Stimulated activated naive B cell treated with anti-CD40 and anti-IgM and Interleukin-4, amounts not matched to agents 10 μg/mL and 1 μg/mL and 100 μg/mL, for 72 hours (primary cell): ENCODE measurements at regions not wholly inside any gene's neighbourhood (a gene's known extent, or its start where the extent isn't known, plus 50 kb on each side); places are given as distances from the start of the nearest gene placed in this dataset.
"Not testable (repeated sequence)": the region's sequence is repeated elsewhere in the genome, so short reads cannot be mapped to it uniquely, and the experiment has no call there.

Source experiments
- ATAC-seq, 2 donors: fragments of 150-1000 bp; cut with Tn5 transposase; replicated peaks; 2 replicates each; pipeline ENCODE4 v1.10.0; 2021; ENCODE audit warnings: moderate library complexity in 1 of 2
- DNase-seq: peaks from one replicate; pipeline ENCODE4 v3.0.0; 2021
- H3K27ac Mint-ChIP-seq: one replicate; pipeline ENCODE4 v1.8.0; 2022; ENCODE audit warnings: mild to moderate bottlenecking, mixed read lengths
- H3K27me3 Mint-ChIP-seq, 2 donors: one replicate each; pipeline ENCODE4 v1.8.0; 2022; ENCODE audit warnings: mixed read lengths in 2 of 2
- H3K36me3 Mint-ChIP-seq, 2 donors: one replicate each; pipeline ENCODE4 v1.8.0; 2022; ENCODE audit warnings: mixed read lengths in 2 of 2, mild to moderate bottlenecking in 1 of 2
- H3K4me1 Mint-ChIP-seq, 2 donors: one replicate each; pipeline ENCODE4 v1.8.0; 2022; ENCODE audit warnings: mixed read lengths in 2 of 2, mild to moderate bottlenecking in 1 of 2
- H3K4me3 Mint-ChIP-seq, 2 donors: one replicate each; pipeline ENCODE4 v1.8.0; 2022; ENCODE audit warnings: mild to moderate bottlenecking in 2 of 2, mixed read lengths in 2 of 2, moderate library complexity in 1 of 2
- H3K9me3 Mint-ChIP-seq, 2 donors: one replicate each; pipeline ENCODE4 v1.8.0; 2022; ENCODE audit warnings: mixed read lengths in 2 of 2, mild to moderate bottlenecking in 1 of 2

GRCh38 chr7:16266470-16266869, 154.9 kb downstream of the CRPPA start:
- not testable (repeated sequence) for H3K36me3 Mint-ChIP-seq, H3K4me1 Mint-ChIP-seq, H3K27ac Mint-ChIP-seq, H3K9me3 Mint-ChIP-seq, DNase-seq, H3K4me3 Mint-ChIP-seq, ATAC-seq, H3K27me3 Mint-ChIP-seq

DNA sequence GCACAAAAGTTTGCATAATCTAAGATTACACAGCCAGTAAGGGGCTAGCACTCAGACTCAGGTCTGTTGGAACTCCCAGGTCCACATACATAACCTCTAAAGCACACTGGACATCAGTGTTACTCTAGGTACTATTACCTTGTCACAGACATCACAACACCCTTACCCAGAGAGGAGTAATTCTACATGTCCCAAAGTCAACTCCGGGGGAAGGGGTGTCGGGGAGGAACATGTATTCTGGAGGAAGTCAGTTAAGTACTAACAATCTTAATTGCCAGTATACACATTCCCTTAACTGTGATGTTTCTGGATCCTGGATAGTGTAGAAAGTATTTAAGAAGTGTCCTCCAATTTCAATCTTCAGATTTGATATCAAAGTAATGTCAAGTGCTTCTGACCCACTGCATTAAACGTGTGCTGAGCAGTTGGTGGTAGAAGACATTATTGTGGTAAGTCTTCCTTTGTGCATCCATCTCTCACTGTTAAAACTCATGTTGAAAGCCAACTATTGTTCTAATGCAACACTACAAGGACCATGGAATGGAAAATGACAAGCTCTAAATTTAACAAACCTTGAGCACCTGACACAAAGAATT, 155.4 kb downstream of the CRPPA start:
- Mint-ChIP-seq H3K36me3 (no peaks in the 10 kb centered on the region), H3K9me3 (no peaks in the 10 kb centered on the region), H3K27me3 (no peaks in the 10 kb centered on the region), H3K4me1 (no peaks in the 10 kb centered on the region), H3K4me3 (no peak overlapping the region), H3K27ac (no peak overlapping the region)
- no peak for ATAC-seq
- no peak for DNase-seq

GRCh38 chr7:16264823-16265804, 156.2 kb downstream of the CRPPA start:
- Mint-ChIP-seq H3K4me3 (no peak overlapping the region), H3K9me3 (no peaks in the 10 kb centered on the region), H3K27me3 (no peaks in the 10 kb centered on the region), H3K27ac (no peak overlapping the region), H3K4me1 (no peaks in the 10 kb centered on the region), H3K36me3 (no peaks in the 10 kb centered on the region)
- ATAC-seq: no peak
- no peak for DNase-seq

GRCh38 chr7:16264036-16264819, 157.1 kb downstream of the CRPPA start:
- no peak for DNase-seq
- Mint-ChIP-seq H3K4me3 (no peak overlapping the region), H3K27ac (no peak overlapping the region), H3K27me3 (no peaks in the 10 kb centered on the region), H3K4me1 (no peaks in the 10 kb centered on the region), H3K9me3 (no peaks in the 10 kb centered on the region), H3K36me3 (no peaks in the 10 kb centered on the region)
- no peak for ATAC-seq

DNA sequence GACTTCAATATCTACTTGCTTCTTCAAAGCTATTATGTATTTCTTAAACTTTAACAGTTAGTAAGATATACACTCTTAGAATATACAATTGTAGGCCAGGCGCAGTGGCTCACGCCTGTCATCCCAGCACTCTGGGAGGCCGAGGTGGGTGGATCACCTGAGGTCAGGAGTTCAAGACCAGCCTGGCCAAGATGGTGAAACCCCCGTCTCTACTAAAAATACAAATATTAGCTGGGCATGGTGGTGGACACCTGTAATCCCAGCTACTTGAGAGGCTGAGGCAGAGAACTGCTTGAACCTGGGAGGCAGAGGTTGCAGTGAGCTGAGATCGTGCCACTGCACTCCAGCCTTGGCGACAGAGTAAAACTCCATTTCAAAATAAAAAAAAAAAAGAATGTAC, 158.0 kb downstream of the CRPPA start:
- not testable (repeated sequence) for ATAC-seq, H3K27ac Mint-ChIP-seq, H3K36me3 Mint-ChIP-seq, H3K4me3 Mint-ChIP-seq, H3K27me3 Mint-ChIP-seq, H3K9me3 Mint-ChIP-seq, H3K4me1 Mint-ChIP-seq, DNase-seq

DNA sequence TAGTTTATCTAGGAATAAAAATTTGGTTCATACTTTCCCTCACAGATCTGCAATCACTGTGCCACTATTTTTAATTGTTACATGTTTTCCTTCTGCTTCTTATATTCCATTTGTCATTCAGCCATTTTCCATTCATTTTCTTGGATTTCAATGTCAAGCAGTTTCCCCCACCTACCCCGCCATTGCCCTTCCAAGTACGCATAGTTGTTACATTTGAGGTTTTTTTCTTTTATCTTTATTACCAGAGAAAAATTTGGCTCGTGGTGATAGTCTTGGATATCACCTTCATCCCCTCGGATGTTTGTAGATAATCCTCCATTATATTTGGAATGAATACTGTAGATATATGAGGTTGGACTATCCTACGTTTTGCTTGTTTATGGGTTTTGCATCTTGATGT, 159.7 kb downstream of the CRPPA start:
- DNase-seq (no peak), ATAC-seq (no peak)
- H3K27me3 Mint-ChIP-seq: no peaks in the 10 kb centered on the region
- no peaks in the 10 kb centered on the region for H3K36me3 Mint-ChIP-seq
- H3K4me3 Mint-ChIP-seq: no peak overlapping the region
- H3K27ac Mint-ChIP-seq: no peak overlapping the region
- no peaks in the 10 kb centered on the region for H3K4me1 Mint-ChIP-seq
- no peaks in the 10 kb centered on the region for H3K9me3 Mint-ChIP-seq

- H3K4me1 Mint-ChIP-seq: no peaks in the 10 kb centered on the region
- no peak for ATAC-seq
Observed at GRCh38 chr7:16261100-16261499, 160.2 kb downstream of the CRPPA start.

DNA sequence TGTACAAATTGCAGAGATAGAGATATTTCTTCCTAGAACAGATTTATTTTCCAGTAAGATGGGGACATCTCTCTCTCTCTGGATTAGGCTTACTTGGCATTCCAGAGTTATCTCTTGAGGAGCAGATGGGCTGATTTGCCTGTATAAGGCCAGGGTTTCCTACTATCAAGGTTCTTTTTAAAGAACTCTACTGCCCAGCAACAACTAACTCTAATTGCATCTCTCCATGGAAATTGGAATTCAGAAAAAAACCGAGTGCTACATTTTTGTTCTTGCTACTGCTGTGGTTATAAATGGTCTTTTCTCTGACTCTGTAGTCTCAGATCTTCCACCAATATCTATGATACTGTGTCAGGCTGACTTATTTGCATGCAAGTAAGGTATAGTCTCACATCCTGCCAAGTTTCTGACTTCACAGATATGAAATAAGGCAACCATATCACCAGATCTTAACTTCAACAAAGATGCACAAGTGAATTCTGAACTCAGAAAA, 161.1 kb downstream of the CRPPA start:
- DNase-seq (no peak), ATAC-seq (no peak)
- Mint-ChIP-seq H3K9me3 (peaks cover 0 to 7% of the 10 kb centered on the region in 2 donors), H3K27ac (no peak overlapping the region), H3K27me3 (no peaks in the 10 kb centered on the region), H3K4me3 (no peak overlapping the region), H3K4me1 (no peaks in the 10 kb centered on the region), H3K36me3 (peaks cover 2 to 3% of the 10 kb centered on the region in 2 donors)

More at GRCh38 chr7:16261100-16261499, 160.2 kb downstream of the CRPPA start:
- DNase-seq: no peak
- Mint-ChIP-seq H3K9me3 (no peaks in the 10 kb centered on the region), H3K36me3 (no peaks in the 10 kb centered on the region), H3K27me3 (no peaks in the 10 kb centered on the region), H3K4me3 (no peak overlapping the region), H3K27ac (no peak overlapping the region)

GRCh38 chr7:16256419-16256818, 164.9 kb downstream of the CRPPA start:
- not testable (repeated sequence) for DNase-seq, ATAC-seq, H3K27me3 Mint-ChIP-seq, H3K27ac Mint-ChIP-seq, H3K4me1 Mint-ChIP-seq, H3K4me3 Mint-ChIP-seq, H3K36me3 Mint-ChIP-seq
- H3K9me3 Mint-ChIP-seq: peaks cover 12 to 13% of the 10 kb centered on the region in 2 donors

DNA sequence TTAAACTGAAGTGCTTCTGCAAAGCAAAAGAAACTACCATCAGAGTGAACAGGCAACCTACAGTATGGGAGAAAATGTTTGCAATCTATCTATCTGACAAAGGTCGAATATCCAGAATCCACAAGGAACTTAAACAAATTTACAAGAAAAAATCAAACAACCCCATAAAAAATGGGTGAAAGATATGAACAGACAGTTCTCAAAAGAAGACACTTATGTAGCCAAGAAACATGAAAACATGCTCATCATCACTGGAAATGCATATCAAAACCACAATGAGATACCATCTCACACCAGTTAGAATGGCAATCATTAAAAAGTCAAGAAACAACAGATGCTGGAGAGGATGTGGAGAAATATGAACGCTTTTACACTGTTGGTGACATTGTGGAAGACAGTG, 165.4 kb downstream of the CRPPA start:
- peaks cover 12 to 13% of the 10 kb centered on the region in 2 donors for H3K9me3 Mint-ChIP-seq
- ATAC-seq, H3K27me3 Mint-ChIP-seq, H3K4me3 Mint-ChIP-seq, H3K4me1 Mint-ChIP-seq, H3K27ac Mint-ChIP-seq, DNase-seq, H3K36me3 Mint-ChIP-seq: not testable (repeated sequence)

DNA sequence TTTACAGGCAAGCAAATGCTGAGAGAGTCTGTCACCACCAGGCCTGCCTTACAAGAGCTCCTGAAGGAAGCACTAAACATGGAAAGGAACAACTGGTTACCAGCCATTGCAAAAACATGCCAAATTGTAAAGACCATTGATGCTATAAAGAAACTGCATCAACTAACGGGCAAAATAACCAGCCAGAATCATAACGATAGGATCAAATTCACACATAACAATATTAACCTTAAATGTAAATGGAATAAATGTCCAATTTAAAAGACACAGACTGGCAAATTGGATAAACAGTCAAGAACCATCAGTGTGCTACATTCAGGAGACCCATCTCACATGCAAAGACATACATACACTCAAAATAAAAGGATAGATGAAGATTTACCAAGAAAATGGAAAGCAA, 170.7 kb downstream of the CRPPA start:
- peaks cover 10 to 13% of the 10 kb centered on the region in 2 donors for H3K9me3 Mint-ChIP-seq
- H3K27ac Mint-ChIP-seq, H3K27me3 Mint-ChIP-seq, H3K4me3 Mint-ChIP-seq, H3K36me3 Mint-ChIP-seq, ATAC-seq, DNase-seq, H3K4me1 Mint-ChIP-seq: not testable (repeated sequence)

DNA sequence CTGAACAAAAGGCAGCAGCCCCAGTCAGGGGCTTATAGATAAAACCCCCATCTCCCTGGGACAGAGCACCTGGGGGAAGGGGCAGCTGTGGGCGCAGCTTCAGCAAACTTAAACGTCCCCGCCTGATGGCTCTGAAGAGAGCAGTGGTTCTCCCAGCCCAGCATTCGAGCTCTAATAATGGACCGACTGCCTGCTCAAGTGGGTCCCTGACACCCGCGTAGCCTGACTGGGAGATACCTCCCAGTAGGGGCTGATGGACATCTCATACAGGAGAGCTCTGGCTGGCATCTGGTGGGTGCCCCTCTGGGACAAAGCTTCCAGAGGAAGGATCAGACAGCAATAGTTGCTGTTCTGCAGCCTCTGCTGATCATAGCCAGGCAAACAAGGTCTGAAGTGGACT, 172.1 kb downstream of the CRPPA start:
- ATAC-seq, DNase-seq, H3K36me3 Mint-ChIP-seq, H3K27ac Mint-ChIP-seq, H3K9me3 Mint-ChIP-seq, H3K4me1 Mint-ChIP-seq, H3K27me3 Mint-ChIP-seq, H3K4me3 Mint-ChIP-seq: not testable (repeated sequence)

DNA sequence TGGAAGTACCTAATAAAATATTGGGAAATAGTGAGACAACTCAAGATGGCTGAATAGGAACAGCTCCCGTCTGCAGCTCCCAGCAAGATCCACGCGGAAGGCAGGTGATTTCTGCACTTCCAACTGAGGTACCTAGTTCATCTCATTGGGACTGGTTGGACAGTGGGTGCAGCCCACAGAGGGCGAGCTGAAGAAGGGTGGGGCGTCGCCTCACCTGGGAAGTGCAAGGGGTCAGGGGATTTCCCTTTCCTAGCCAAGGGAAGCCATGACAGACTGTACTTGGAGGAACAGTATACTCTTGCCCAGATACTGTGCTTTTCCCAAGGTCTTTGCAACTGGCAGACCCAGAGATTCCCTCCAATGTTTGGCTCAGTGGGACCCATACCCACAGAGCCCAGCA, 172.8 kb downstream of the CRPPA start:
- not testable (repeated sequence) for H3K36me3 Mint-ChIP-seq, H3K4me1 Mint-ChIP-seq, H3K27ac Mint-ChIP-seq, DNase-seq, H3K4me3 Mint-ChIP-seq, H3K27me3 Mint-ChIP-seq, H3K9me3 Mint-ChIP-seq, ATAC-seq

GRCh38 chr7:16244469-16244868, 176.9 kb downstream of the CRPPA start:
- H3K27me3 Mint-ChIP-seq: no peaks in the 10 kb centered on the region
- no peaks in the 10 kb centered on the region for H3K36me3 Mint-ChIP-seq
- DNase-seq (no peak), ATAC-seq (no peak)
- no peak overlapping the region for H3K27ac Mint-ChIP-seq
- H3K4me1 Mint-ChIP-seq: no peaks in the 10 kb centered on the region
- no peak overlapping the region for H3K4me3 Mint-ChIP-seq
- H3K9me3 Mint-ChIP-seq: no peaks in the 10 kb centered on the region
